Mammary epithelial cell (primary cell): ENCODE measurements at regions not wholly inside any gene's neighbourhood (a gene's known extent, or its start where the extent isn't known, plus 50 kb on each side); places are given as distances from the start of the nearest gene placed in this dataset.

Source experiments
- EZH2 ChIP-seq: IDR thresholded peaks from 2 replicates; pipeline ENCODE4 v1.6.1; 2012; ENCODE audit warnings: low read length, inconsistent platforms, borderline replicate concordance
- TF ChIP-seq, protein P1 (sequence below), 2 donors: IDR thresholded peaks in 1 of 2; conservative IDR thresholded peaks in 1 of 2; 2 replicates each; pipeline ENCODE4 v1.5.1; 2011 to 2012; ENCODE audit warnings: inconsistent platforms in 2 of 2, low read length in 2 of 2, mild to moderate bottlenecking in 2 of 2, control low read depth in 1 of 2, low read depth in 1 of 2; ENCODE audit not compliant: insufficient read depth in 1 of 2; ENCODE audit errors: extremely low read depth in 1 of 2

DNA sequence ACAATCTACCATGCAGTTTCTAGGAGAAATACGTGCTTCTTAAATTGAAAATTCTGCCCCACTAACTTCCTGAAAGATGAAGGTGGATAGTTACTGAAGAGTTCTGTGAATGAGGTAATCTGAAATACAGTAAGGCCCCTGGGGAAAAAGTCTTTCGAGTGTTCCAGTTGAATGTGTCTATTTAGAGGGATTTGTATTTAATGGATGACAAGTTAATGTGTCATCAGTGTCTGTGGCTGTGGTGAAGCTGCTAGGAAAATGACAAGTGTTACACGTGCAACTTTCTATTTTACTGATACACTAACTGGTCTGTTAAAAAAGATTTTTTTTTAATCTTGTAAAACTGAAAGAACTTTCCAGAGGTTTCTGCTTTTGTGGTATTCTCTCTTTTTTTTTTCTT is 384.6 kb downstream of the STK39 start:
- TF ChIP-seq, protein P1, sequence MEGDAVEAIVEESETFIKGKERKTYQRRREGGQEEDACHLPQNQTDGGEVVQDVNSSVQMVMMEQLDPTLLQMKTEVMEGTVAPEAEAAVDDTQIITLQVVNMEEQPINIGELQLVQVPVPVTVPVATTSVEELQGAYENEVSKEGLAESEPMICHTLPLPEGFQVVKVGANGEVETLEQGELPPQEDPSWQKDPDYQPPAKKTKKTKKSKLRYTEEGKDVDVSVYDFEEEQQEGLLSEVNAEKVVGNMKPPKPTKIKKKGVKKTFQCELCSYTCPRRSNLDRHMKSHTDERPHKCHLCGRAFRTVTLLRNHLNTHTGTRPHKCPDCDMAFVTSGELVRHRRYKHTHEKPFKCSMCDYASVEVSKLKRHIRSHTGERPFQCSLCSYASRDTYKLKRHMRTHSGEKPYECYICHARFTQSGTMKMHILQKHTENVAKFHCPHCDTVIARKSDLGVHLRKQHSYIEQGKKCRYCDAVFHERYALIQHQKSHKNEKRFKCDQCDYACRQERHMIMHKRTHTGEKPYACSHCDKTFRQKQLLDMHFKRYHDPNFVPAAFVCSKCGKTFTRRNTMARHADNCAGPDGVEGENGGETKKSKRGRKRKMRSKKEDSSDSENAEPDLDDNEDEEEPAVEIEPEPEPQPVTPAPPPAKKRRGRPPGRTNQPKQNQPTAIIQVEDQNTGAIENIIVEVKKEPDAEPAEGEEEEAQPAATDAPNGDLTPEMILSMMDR (conservative IDR thresholded peaks at IDR 0.05 in 1 of 2, IDR thresholded peaks at IDR 0.05 in 1 of 2; ENCODE audit: extremely low read depth in 1 of 2, insufficient read depth in 1 of 2, low read depth in 1 of 2, low read length in 2 of 2), result no peak
- TF ChIP-seq EZH2, result no peak
